GM19372 (cell line): ENCODE measurements at regions not wholly inside any gene's neighbourhood (a gene's known extent, or its start where the extent isn't known, plus 50 kb on each side); places are given as distances from the start of the nearest gene placed in this dataset.
"Not testable (repeated sequence)": the region's sequence is repeated elsewhere in the genome, so short reads cannot be mapped to it uniquely, and the experiment has no call there.

Experiments
- ATAC-seq: cut with Tn5 transposase; IDR thresholded peaks from one replicate; pipeline ENCODE4 v1.9.1; 2021; ENCODE audit warnings: mild to moderate bottlenecking, low read depth, moderate library complexity; ENCODE audit not compliant: unreplicated experiment

GRCh38 chr1:81548918-81549587 lies 251.7 kb upstream of the ADGRL2 start:
- peak; percentile 43 for ATAC-seq

- peak; percentile 60 for ATAC-seq
Measured at GRCh38 chr1:81547912-81548303, 252.8 kb upstream of the ADGRL2 start.

GRCh38 chr1:81547261-81547911 lies 253.3 kb upstream of the ADGRL2 start:
- ATAC-seq, result no peak

- no peak for ATAC-seq
Measured at GRCh38 chr1:81545734-81546133, 255.0 kb upstream of the ADGRL2 start.

- ATAC-seq, result no peak
Measured at GRCh38 chr1:81543764-81544163, 257.0 kb upstream of the ADGRL2 start.

GRCh38 chr1:81542196-81542595 lies 258.5 kb upstream of the ADGRL2 start:
- ATAC-seq, result no peak

- no peak for ATAC-seq
Measured at GRCh38 chr1:81540216-81540615, 260.5 kb upstream of the ADGRL2 start.

GRCh38 chr1:81529014-81529413 lies 271.7 kb upstream of the ADGRL2 start:
- no peak for ATAC-seq

GRCh38 chr1:81525085-81525484 lies 275.6 kb upstream of the ADGRL2 start:
- ATAC-seq, result no peak

GRCh38 chr1:81519987-81520386 lies 280.7 kb upstream of the ADGRL2 start:
- no peak for ATAC-seq

GRCh38 chr1:81517987-81518386 lies 282.7 kb upstream of the ADGRL2 start:
- ATAC-seq, result no peak

GRCh38 chr1:81513796-81514354 lies 286.9 kb upstream of the ADGRL2 start:
- no peak for ATAC-seq

GRCh38 chr1:81512252-81513003 lies 288.3 kb upstream of the ADGRL2 start:
- ATAC-seq, result no peak

- no peak for ATAC-seq
Measured at GRCh38 chr1:81511281-81511680, 289.5 kb upstream of the ADGRL2 start.

GRCh38 chr1:81510701-81511100 lies 290.0 kb upstream of the ADGRL2 start:
- no peak for ATAC-seq

- ATAC-seq, result no peak
Measured at GRCh38 chr1:81509594-81509993, 291.1 kb upstream of the ADGRL2 start.

- ATAC-seq, result no peak
Measured at GRCh38 chr1:81506699-81507098, 294.0 kb upstream of the ADGRL2 start.

GRCh38 chr1:81505831-81506230 lies 294.9 kb upstream of the ADGRL2 start:
- ATAC-seq, result peak; percentile 98

- not testable (repeated sequence) for ATAC-seq
Measured at GRCh38 chr1:81504820-81505219, 295.9 kb upstream of the ADGRL2 start.

- not testable (repeated sequence) for ATAC-seq
Measured at GRCh38 chr1:81502705-81503104, 298.0 kb upstream of the ADGRL2 start.

GRCh38 chr1:81501485-81501884 lies 299.2 kb upstream of the ADGRL2 start:
- ATAC-seq, result not testable (repeated sequence)
